ENCODE measurements at regions not wholly inside any gene's neighbourhood (a gene's known extent, or its start where the extent isn't known, plus 50 kb on each side); places are given as distances from the start of the nearest gene placed in this dataset.
"Not testable (repeated sequence)": the region's sequence is repeated elsewhere in the genome, so short reads cannot be mapped to it uniquely, and the experiment has no call there.

DNA sequence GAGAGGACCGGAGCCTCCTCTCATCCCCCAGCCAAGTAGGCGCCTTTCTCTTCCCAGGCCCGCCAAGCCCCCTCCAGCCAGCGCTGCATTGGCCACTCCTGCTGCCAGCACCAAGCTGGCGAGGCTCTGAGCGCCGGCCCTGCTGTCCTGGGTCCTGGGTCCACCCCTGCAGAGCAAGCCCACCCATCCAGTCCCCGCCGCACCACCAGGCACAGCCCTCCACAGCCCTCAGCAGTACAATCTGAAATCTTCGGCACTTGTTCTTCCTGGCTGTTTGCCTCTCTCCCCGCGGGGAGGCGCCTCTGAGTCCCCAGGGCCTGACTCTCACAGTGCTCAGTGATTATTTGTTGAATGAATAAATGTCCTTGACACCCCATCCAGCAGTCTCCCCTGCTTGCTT, 236.4 kb upstream of the SGCG start:
- no peaks in the 10 kb centered on the region for H3K9me3 ChIP-seq (ENCODE audit: low read length)
- H3K4me1 ChIP-seq (ENCODE audit: insufficient read depth, low read length, severe bottlenecking) = no peaks in the 10 kb centered on the region
- no peaks in the 10 kb centered on the region for H3K9me2 ChIP-seq (ENCODE audit: low read depth, low read length)
- H3K27ac ChIP-seq (ENCODE audit: low read depth, low read length, poor library complexity, severe bottlenecking) = no peak overlapping the region
- no peak overlapping the region for H3K4me3 ChIP-seq (ENCODE audit: low read depth, low read length, poor library complexity, severe bottlenecking)
- no peaks in the 10 kb centered on the region for H4K20me1 ChIP-seq (ENCODE audit: insufficient read depth, low read length)
- no peaks in the 10 kb centered on the region for H3K27me3 ChIP-seq (ENCODE audit: insufficient read depth, low read length)
- no peak overlapping the region for H3K4me2 ChIP-seq (ENCODE audit: low read length)
- H3K36me3 ChIP-seq (ENCODE audit: insufficient read depth, low read length) = no peaks in the 10 kb centered on the region
- H3K79me2 ChIP-seq (ENCODE audit: insufficient read depth, low read length) = no peaks in the 10 kb centered on the region
- no peak for TF ChIP-seq EZH2 (IDR thresholded peaks at IDR 0.05; ENCODE audit: borderline replicate concordance, low read length)
- TF ChIP-seq, protein P1, sequence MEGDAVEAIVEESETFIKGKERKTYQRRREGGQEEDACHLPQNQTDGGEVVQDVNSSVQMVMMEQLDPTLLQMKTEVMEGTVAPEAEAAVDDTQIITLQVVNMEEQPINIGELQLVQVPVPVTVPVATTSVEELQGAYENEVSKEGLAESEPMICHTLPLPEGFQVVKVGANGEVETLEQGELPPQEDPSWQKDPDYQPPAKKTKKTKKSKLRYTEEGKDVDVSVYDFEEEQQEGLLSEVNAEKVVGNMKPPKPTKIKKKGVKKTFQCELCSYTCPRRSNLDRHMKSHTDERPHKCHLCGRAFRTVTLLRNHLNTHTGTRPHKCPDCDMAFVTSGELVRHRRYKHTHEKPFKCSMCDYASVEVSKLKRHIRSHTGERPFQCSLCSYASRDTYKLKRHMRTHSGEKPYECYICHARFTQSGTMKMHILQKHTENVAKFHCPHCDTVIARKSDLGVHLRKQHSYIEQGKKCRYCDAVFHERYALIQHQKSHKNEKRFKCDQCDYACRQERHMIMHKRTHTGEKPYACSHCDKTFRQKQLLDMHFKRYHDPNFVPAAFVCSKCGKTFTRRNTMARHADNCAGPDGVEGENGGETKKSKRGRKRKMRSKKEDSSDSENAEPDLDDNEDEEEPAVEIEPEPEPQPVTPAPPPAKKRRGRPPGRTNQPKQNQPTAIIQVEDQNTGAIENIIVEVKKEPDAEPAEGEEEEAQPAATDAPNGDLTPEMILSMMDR (IDR thresholded peaks at IDR 0.05; ENCODE audit: low read length) = peak; percentile 39; the same call in 1 of the 2 replicates
- H2AFZ ChIP-seq (ENCODE audit: low read length) = no peak overlapping the region
- no peak overlapping the region for H3K9ac ChIP-seq (ENCODE audit: low read length)
- no peaks in the 10 kb centered on the region for H3F3A ChIP-seq (ENCODE audit: insufficient read depth, low read length)

DNA sequence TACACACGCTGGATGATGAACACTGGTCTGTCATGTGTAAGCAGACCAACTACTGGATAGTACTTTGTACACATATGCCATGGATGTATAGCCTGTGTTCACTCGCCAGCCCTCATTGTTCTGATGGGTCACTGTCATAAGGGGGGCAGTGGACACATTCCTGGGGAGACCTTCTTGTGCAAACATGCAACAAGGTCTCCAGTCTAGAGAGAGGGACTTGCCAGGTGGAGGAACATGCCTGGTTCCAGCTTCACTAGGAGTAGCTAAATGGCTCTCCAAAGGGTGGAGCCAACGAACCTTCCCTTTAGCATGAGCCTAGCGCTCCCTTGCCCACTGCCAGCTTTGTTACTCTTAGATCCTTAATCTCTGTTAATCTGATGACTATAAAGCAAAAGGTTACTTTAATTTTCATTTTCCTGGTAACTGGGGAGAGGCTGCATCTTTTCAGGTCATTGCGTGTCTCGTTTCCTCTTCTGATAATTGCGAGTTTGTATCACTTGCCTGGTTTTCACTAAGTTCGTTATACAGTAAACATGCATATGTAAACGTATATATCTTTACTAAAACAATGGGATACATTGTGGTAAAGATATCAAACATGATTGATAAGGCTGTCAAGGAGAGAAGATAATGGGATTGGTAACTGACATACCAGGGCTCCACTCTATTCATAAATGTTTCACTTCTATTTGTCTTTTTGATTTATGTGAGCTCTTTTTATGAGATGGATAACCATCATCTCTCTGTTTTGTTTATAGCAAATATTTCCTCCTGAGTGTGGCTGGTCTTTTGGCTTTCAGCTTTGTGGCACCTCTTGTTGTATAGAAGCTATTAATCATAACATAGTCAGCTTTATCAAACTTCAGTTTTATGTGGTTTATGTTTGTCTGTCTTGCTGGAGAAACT, 235.2 kb upstream of the SGCG start:
- H3K36me3 ChIP-seq (ENCODE audit: insufficient read depth, low read length) = no peaks in the 10 kb centered on the region
- no peak overlapping the region for H3K4me2 ChIP-seq (ENCODE audit: low read length)
- no peaks in the 10 kb centered on the region for H3K4me1 ChIP-seq (ENCODE audit: insufficient read depth, low read length, severe bottlenecking)
- H3K9ac ChIP-seq (ENCODE audit: low read length) = no peak overlapping the region
- no peaks in the 10 kb centered on the region for H3K27me3 ChIP-seq (ENCODE audit: insufficient read depth, low read length)
- H3K27ac ChIP-seq (ENCODE audit: low read depth, low read length, poor library complexity, severe bottlenecking) = no peak overlapping the region
- no peaks in the 10 kb centered on the region for H3K79me2 ChIP-seq (ENCODE audit: insufficient read depth, low read length)
- H3K4me3 ChIP-seq (ENCODE audit: low read depth, low read length, poor library complexity, severe bottlenecking) = no peak overlapping the region
- H3F3A ChIP-seq (ENCODE audit: insufficient read depth, low read length) = no peaks in the 10 kb centered on the region
- H2AFZ ChIP-seq (ENCODE audit: low read length) = no peak overlapping the region
- H3K9me3 ChIP-seq (ENCODE audit: low read length) = no peaks in the 10 kb centered on the region
- no peaks in the 10 kb centered on the region for H3K9me2 ChIP-seq (ENCODE audit: low read depth, low read length)
- TF ChIP-seq EZH2 (IDR thresholded peaks at IDR 0.05; ENCODE audit: borderline replicate concordance, low read length) = no peak
- TF ChIP-seq, protein P1 (IDR thresholded peaks at IDR 0.05; ENCODE audit: low read length) = no peak
- H4K20me1 ChIP-seq (ENCODE audit: insufficient read depth, low read length) = no peaks in the 10 kb centered on the region

DNA sequence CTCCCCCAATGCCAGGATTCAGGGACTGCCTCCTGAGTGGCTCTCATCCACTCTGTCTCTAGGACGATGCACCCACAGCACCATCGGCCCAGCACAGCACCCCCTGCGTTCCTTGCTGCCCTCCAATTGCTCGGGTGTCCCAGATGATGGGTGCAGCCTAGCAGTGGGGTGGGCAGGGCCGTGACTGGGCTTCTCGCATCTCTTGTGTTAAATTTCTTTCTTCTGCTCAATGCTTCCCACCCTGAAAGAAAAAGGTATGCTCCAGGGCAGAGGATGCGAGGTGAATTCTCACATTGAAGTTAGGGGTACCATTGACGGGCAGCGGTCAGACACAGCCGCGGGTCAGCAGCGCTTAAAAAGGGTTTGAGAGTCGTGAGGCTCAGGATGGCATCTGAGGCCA, 232.4 kb upstream of the SGCG start:
- Histone ChIP-seq H3F3A (ENCODE audit: insufficient read depth, low read length) (no peaks in the 10 kb centered on the region), H3K4me1 (ENCODE audit: insufficient read depth, low read length, severe bottlenecking) (no peaks in the 10 kb centered on the region), H3K4me2 (ENCODE audit: low read length) (no peak overlapping the region), H3K9me3 (ENCODE audit: low read length) (no peaks in the 10 kb centered on the region), H2AFZ (ENCODE audit: low read length) (no peak overlapping the region), H3K79me2 (ENCODE audit: insufficient read depth, low read length) (no peaks in the 10 kb centered on the region), H4K20me1 (ENCODE audit: insufficient read depth, low read length) (no peaks in the 10 kb centered on the region), H3K9ac (ENCODE audit: low read length) (no peak overlapping the region), H3K27me3 (ENCODE audit: insufficient read depth, low read length) (no peaks in the 10 kb centered on the region), H3K36me3 (ENCODE audit: insufficient read depth, low read length) (no peaks in the 10 kb centered on the region), H3K9me2 (ENCODE audit: low read depth, low read length) (no peaks in the 10 kb centered on the region), H3K27ac (ENCODE audit: low read depth, low read length, poor library complexity, severe bottlenecking) (no peak overlapping the region), H3K4me3 (ENCODE audit: low read depth, low read length, poor library complexity, severe bottlenecking) (no peak overlapping the region)
- no peak for TF ChIP-seq EZH2 (IDR thresholded peaks at IDR 0.05; ENCODE audit: borderline replicate concordance, low read length)
- TF ChIP-seq, protein P1 (IDR thresholded peaks at IDR 0.05; ENCODE audit: low read length) = no peak

DNA sequence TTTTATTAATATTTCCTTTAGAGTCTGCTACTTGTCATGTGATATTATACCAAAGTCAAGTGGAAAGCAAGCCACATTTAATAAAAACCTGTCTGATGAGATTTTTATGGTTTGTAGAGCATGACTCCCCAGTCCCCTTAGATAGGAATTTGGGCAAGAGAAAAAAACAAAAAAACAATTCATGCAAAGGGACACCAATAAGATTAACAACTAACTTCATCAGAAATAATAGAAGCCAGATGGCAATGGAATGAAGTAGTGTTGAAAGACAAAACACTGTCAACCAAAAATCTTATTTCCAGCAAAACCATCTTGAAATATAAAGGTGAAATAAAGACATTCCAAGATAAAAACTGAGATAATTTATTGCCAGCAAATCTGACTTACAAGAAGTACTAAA, 228.8 kb upstream of the SGCG start:
- H3K79me2 ChIP-seq (ENCODE audit: insufficient read depth, low read length); H4K20me1 ChIP-seq (ENCODE audit: insufficient read depth, low read length); H2AFZ ChIP-seq (ENCODE audit: low read length); H3K27me3 ChIP-seq (ENCODE audit: insufficient read depth, low read length); H3K4me1 ChIP-seq (ENCODE audit: insufficient read depth, low read length, severe bottlenecking); H3K36me3 ChIP-seq (ENCODE audit: insufficient read depth, low read length); H3K9ac ChIP-seq (ENCODE audit: low read length); H3K9me3 ChIP-seq (ENCODE audit: low read length); H3K27ac ChIP-seq (ENCODE audit: low read depth, low read length, poor library complexity, severe bottlenecking); H3K4me3 ChIP-seq (ENCODE audit: low read depth, low read length, poor library complexity, severe bottlenecking); H3F3A ChIP-seq (ENCODE audit: insufficient read depth, low read length); H3K4me2 ChIP-seq (ENCODE audit: low read length); H3K9me2 ChIP-seq (ENCODE audit: low read depth, low read length): not testable (repeated sequence)

DNA sequence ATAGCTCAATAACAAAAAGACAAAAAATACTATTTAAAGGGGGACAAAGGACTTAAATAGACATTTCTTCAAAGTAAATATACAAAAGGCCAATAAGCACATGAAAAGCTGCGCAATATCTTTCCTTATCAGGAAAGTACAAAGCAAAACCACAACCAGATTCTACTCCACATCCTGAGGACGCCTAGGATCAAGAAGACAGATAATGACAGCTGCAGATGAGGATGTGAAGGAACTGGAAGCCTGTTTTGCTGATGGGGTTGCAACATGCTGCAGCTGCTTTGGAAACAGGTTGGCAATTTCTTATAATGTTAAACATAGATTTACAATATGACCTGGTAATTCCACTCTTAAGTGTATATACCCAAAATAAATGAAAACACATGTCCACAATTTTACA, 225.6 kb upstream of the SGCG start:
- not testable (repeated sequence) for H3K9ac ChIP-seq (ENCODE audit: low read length); H3F3A ChIP-seq (ENCODE audit: insufficient read depth, low read length); H3K4me1 ChIP-seq (ENCODE audit: insufficient read depth, low read length, severe bottlenecking); H3K36me3 ChIP-seq (ENCODE audit: insufficient read depth, low read length); H3K27ac ChIP-seq (ENCODE audit: low read depth, low read length, poor library complexity, severe bottlenecking); H3K4me2 ChIP-seq (ENCODE audit: low read length); H3K9me3 ChIP-seq (ENCODE audit: low read length); H3K27me3 ChIP-seq (ENCODE audit: insufficient read depth, low read length); H3K4me3 ChIP-seq (ENCODE audit: low read depth, low read length, poor library complexity, severe bottlenecking); H4K20me1 ChIP-seq (ENCODE audit: insufficient read depth, low read length); H3K9me2 ChIP-seq (ENCODE audit: low read depth, low read length); H3K79me2 ChIP-seq (ENCODE audit: insufficient read depth, low read length); H2AFZ ChIP-seq (ENCODE audit: low read length)
